Adrenal gland (tissue), 9 donors: ENCODE measurements at regions not wholly inside any gene's neighbourhood (a gene's known extent, or its start where the extent isn't known, plus 50 kb on each side); places are given as distances from the start of the nearest gene placed in this dataset.

Source experiments
- DNase-seq, 7 donors: peaks; one replicate each; pipeline ENCODE4 v3.0.0-alpha.2; 2019 to 2020
- H3K27ac ChIP-seq, 5 donors: fragments of 200-600 bp; sonication (generic) in 4 of 5; 1 replicate in 3 of 5; 2 replicates in 2 of 5; pipeline versions ENCODE4 v1.5.1 to v1.8.0; 2016 to 2020; ENCODE audit warnings: mild to moderate bottlenecking in 1 of 5
- H3K27me3 ChIP-seq: fragments of 200-600 bp; 2 replicates; pipeline ENCODE4 v1.8.0; 2021
- H3K36me3 ChIP-seq, 2 donors: fragments of 200-600 bp; replicated peaks in 1 of 2; 1 replicate in 1 of 2; 2 replicates in 1 of 2; pipeline versions ENCODE4 v1.5.1 to v1.8.0; 2018 to 2022
- H3K4me1 ChIP-seq, 2 donors: fragments of 200-600 bp; replicated peaks in 1 of 2; 1 replicate in 1 of 2; 2 replicates in 1 of 2; pipeline versions ENCODE4 v1.5.1 to v1.8.0; 2018 to 2021
- H3K4me3 ChIP-seq, 4 donors: fragments of 200-600 bp; sonication (generic) in 3 of 4; one replicate each; pipeline ENCODE4 v1.5.1; 2016 to 2018
- H3K9me3 ChIP-seq, 3 donors: fragments of 200-600 bp; sonication (generic) in 1 of 3; replicated peaks in 1 of 3; 1 replicate in 2 of 3; 2 replicates in 1 of 3; pipeline versions ENCODE4 v1.5.1 to v1.8.0; 2016 to 2021
- POLR2A ChIP-seq, 2 donors: fragments of 450-650 bp; IDR thresholded peaks; one replicate each; pipeline ENCODE4 v1.6.1; 2017; ENCODE audit warnings: antibody characterized with exemption in 2 of 2, mild to moderate bottlenecking in 2 of 2, moderate library complexity in 1 of 2
- WGBS, 4 donors: extraction: QIAGEN DNeasy Blood & Tissue Kit in 2 of 4; methylation state at CpG; one replicate each; pipeline versions ENCODE4 v1.1.5 to v1.1.7; 2013 to 2017; 5-methylcytosine and 5-hydroxymethylcytosine counted together
- intact Hi-C, 2 donors: fragments of 100-400 bp; cut with DNase I; formaldehyde crosslinking; loops; one replicate each; pipeline versions ENCODE4 v1.14.1 to v1.15.0; 2022 to 2023
- TF ChIP-seq, protein P1 (sequence below), 6 experiments: fragments of 450-650 bp in 4 of 6; fragments of 200-600 bp in 2 of 6; sonication (generic) in 1 of 6; IDR thresholded peaks; 1 replicate in 5 of 6; 2 replicates in 1 of 6; pipeline versions ENCODE4 v1.5.1 to v1.8.0; 2016 to 2021; ENCODE audit warnings: antibody characterized with exemption in 6 of 6, mild to moderate bottlenecking in 2 of 6, moderate library complexity in 1 of 6
- donor health status: healthy with polysubstance abuse.
- donor health status: Bipolar disorder and iron deficiency.
- donor health status: DM: yes; HTN: yes; CAD: no.
- donor health status: DM: no; HTN: no; CAD: no.
- donor health status: DM: no; HTN: no; CAD: no.

DNA sequence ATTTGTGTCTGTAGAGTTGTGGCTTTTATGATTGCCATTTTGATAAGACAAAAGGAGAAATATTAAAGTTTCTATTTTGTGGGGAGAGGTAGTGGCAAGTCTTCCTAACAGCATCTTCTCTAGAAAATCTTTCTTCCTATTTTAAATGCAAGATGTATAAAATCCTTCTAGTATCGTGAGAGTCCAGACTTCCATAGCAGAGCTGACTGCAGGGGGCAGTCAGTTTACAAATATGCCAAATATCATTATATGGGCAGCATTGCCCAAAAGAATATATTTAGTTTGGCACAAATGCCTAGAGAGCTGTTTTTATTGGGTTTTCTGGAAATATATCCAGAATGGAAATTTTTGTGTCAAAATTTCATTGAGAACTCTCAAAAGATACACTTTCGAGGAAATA is 82.1 kb upstream of the ALDH1A1 start:
- intact Hi-C loops, result no loop called here
- H3K9me3 ChIP-seq, result no peaks in the 10 kb centered on the region
- 75 to 89% (median 84%) methylated on average over 2 of the region's 2 CpGs for WGBS, 4 donors

DNA sequence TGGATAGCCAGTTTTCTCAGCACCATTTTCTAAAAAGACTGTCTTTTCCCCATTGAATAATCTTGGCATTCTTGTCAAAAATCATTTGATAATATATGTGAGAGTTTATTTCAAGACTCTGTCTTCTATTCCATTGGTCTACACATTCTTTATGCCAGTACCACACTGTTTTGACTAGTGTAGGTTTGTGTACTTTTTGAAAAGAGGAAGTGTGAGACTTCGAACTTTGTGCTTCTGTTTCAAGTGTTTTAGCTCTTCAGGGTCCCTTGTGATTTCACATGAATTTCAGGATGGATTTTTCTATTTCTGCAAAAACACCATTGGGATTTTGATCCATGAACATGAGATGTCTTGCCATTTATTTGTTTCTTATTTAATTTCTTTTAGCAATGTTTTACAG is 78.5 kb upstream of the ALDH1A1 start:
- TF ChIP-seq POLR2A (IDR thresholded peaks at IDR 0.05), result no peak
- TF ChIP-seq, protein P1, sequence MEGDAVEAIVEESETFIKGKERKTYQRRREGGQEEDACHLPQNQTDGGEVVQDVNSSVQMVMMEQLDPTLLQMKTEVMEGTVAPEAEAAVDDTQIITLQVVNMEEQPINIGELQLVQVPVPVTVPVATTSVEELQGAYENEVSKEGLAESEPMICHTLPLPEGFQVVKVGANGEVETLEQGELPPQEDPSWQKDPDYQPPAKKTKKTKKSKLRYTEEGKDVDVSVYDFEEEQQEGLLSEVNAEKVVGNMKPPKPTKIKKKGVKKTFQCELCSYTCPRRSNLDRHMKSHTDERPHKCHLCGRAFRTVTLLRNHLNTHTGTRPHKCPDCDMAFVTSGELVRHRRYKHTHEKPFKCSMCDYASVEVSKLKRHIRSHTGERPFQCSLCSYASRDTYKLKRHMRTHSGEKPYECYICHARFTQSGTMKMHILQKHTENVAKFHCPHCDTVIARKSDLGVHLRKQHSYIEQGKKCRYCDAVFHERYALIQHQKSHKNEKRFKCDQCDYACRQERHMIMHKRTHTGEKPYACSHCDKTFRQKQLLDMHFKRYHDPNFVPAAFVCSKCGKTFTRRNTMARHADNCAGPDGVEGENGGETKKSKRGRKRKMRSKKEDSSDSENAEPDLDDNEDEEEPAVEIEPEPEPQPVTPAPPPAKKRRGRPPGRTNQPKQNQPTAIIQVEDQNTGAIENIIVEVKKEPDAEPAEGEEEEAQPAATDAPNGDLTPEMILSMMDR (IDR thresholded peaks at IDR 0.05), result no peak
- H3K27ac ChIP-seq, result no peak overlapping the region
- DNase-seq, result no peak
- no peaks in the 10 kb centered on the region for H3K4me1 ChIP-seq
- no peaks in the 10 kb centered on the region for H3K36me3 ChIP-seq
- no peak overlapping the region for H3K4me3 ChIP-seq
- H3K27me3 ChIP-seq, result no peaks in the 10 kb centered on the region
- H3K9me3 ChIP-seq, result no peaks in the 10 kb centered on the region
- intact Hi-C loops, result no loop called here
- WGBS, 4 donors, result 73 to 85% (median 76%) methylated on average over 1 of the region's 1 CpG

More for the DNA sequence above, 82.1 kb upstream of the ALDH1A1 start:
- Histone ChIP-seq H3K36me3 (no peaks in the 10 kb centered on the region), H3K27ac (no peak overlapping the region), H3K4me3 (no peak overlapping the region), H3K4me1 (no peaks in the 10 kb centered on the region), H3K27me3 (no peaks in the 10 kb centered on the region)
- no peak for DNase-seq
- TF ChIP-seq, protein P1 (IDR thresholded peaks at IDR 0.05), result no peak
- no peak for TF ChIP-seq POLR2A (IDR thresholded peaks at IDR 0.05)

- Histone ChIP-seq H3K36me3 (no peaks in the 10 kb centered on the region), H3K9me3 (no peaks in the 10 kb centered on the region), H3K27me3 (no peaks in the 10 kb centered on the region), H3K27ac (peak overlapping the region in 1 of 5 donors; percentile 43), H3K4me1 (no peaks in the 10 kb centered on the region), H3K4me3 (no peak overlapping the region)
- intact Hi-C loops, result no loop called here
- 65 to 78% (median 75%) methylated on average over 5 of the region's 5 CpGs for WGBS, 4 donors
- TF ChIP-seq, protein P1 (IDR thresholded peaks at IDR 0.05), result no peak
- no peak for TF ChIP-seq POLR2A (IDR thresholded peaks at IDR 0.05)
- no peak for DNase-seq
Measured at GRCh38 chr9:73030370-73031030, 77.6 kb upstream of the ALDH1A1 start.

- Histone ChIP-seq H3K4me1 (no peaks in the 10 kb centered on the region), H3K27ac (no peak overlapping the region), H3K36me3 (no peaks in the 10 kb centered on the region), H3K27me3 (no peaks in the 10 kb centered on the region), H3K4me3 (no peak overlapping the region), H3K9me3 (no peaks in the 10 kb centered on the region)
- TF ChIP-seq, protein P1 (IDR thresholded peaks at IDR 0.05), result no peak
- no peak for TF ChIP-seq POLR2A (IDR thresholded peaks at IDR 0.05)
- DNase-seq, result no peak
- intact Hi-C loops, result loop anchor here (10.0 kb wide), 2 partner anchors 55 to 145 kb away; no protein-coding TSS in a partner anchor
Measured at GRCh38 chr9:73029346-73029745, 76.5 kb upstream of the ALDH1A1 start.
